ENCODE measurements at regions not wholly inside any gene's neighbourhood (a gene's known extent, or its start where the extent isn't known, plus 50 kb on each side); places are given as distances from the start of the nearest gene placed in this dataset.

DNA sequence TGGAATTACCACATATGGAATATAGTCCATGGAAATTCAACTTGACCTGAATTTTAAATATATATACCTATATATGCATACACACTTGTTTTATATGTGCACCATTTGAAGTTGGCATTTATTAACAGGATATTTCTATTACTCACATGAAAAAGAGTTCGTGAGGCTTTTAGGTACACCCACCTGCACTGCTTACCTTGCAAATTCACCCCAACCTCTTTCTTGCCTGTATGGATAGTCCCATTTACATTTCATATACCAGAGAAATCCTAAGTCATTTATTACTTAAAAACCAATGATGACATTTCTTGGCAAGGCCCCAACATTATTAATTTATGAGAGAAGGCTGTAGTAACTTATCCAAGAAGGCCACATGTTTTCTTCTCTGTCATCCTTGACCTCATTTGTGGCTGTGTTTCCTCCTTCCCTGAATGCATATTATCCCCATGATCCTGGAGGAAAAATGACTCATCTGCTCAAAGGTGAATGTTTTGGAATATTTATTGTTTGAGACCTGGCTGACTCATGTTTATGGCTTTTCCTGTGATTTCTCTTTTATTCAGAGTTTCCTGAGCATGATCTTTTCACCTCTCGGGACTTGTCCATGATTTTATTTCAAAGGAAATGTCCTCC is 62.2 kb upstream of the FAM241A start:
- TF ChIP-seq CTCF (IDR thresholded peaks at IDR 0.05) (no peak), ZFX (IDR thresholded peaks at IDR 0.05; ENCODE audit: borderline replicate concordance) (no peak)
